ENCODE measurements at regions not wholly inside any gene's neighbourhood (a gene's known extent, or its start where the extent isn't known, plus 50 kb on each side); places are given as distances from the start of the nearest gene placed in this dataset.

- TF ChIP-seq RNF2 (IDR thresholded peaks at IDR 0.05; ENCODE audit: borderline replicate concordance, low read depth), result no peak
- TF ChIP-seq JUNB (IDR thresholded peaks at IDR 0.05), result no peak
- TF ChIP-seq CTCF (IDR thresholded peaks at IDR 0.05), result no peak
- no peak for TF ChIP-seq POLR2A (IDR thresholded peaks at IDR 0.05; ENCODE audit: low read length)
- TF ChIP-seq EHMT2 (IDR thresholded peaks at IDR 0.05; ENCODE audit: low read depth), result no peak
- no peak for TF ChIP-seq KDM5A (IDR thresholded peaks at IDR 0.05)
- TF ChIP-seq EP300 (IDR thresholded peaks at IDR 0.05), result no peak
- no peak for TF ChIP-seq ATOH8 (CRISPR knock-in tag; IDR thresholded peaks at IDR 0.05; ENCODE audit: low read depth)
- TF ChIP-seq, protein P1, sequence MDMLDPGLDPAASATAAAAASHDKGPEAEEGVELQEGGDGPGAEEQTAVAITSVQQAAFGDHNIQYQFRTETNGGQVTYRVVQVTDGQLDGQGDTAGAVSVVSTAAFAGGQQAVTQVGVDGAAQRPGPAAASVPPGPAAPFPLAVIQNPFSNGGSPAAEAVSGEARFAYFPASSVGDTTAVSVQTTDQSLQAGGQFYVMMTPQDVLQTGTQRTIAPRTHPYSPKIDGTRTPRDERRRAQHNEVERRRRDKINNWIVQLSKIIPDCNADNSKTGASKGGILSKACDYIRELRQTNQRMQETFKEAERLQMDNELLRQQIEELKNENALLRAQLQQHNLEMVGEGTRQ (IDR thresholded peaks at IDR 0.05), result no peak
These were observed 327.8 kb downstream of the CPS1 start for GRCh38 chr2:210884227-210884626.

Data from A549 (cell line).